ENCODE measurements at regions not wholly inside any gene's neighbourhood (a gene's known extent, or its start where the extent isn't known, plus 50 kb on each side); places are given as distances from the start of the nearest gene placed in this dataset.
"Not testable (repeated sequence)": the region's sequence is repeated elsewhere in the genome, so short reads cannot be mapped to it uniquely, and the experiment has no call there.

DNA sequence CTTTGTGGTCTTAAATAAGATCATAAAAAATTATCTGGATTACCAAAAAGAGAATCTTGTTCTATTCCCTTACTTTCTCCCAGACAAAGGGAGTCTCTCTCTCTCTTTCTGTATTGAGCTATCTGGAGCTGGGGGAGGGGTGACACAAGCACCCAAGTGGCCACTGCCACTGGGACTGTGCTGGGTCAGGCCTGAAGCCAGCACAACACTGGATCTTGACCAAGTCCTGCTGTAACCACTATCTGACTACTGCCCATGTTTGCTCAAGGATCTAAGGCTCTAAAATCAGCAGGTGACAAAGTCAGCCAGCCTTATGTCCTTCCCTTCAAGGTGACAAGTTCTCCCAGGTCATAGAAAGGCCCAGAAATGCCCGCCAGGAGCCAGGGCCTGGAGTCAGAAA is 75.0 kb upstream of the SPATA16 start:
- ChIA-PET POLR2A (no interaction called here), CTCF (no interaction called here)
- Mint-ChIP-seq H3K27me3 (no peaks in the 10 kb centered on the region), H3K27ac (no peak overlapping the region), H3K4me1 (ENCODE audit: low read depth) (no peaks in the 10 kb centered on the region), H3K4me3 (no peak overlapping the region), H3K9me3 (peaks cover 15% of the 10 kb centered on the region), H3K36me3 (ENCODE audit: low read depth) (no peaks in the 10 kb centered on the region)
- TF ChIP-seq, protein P1, sequence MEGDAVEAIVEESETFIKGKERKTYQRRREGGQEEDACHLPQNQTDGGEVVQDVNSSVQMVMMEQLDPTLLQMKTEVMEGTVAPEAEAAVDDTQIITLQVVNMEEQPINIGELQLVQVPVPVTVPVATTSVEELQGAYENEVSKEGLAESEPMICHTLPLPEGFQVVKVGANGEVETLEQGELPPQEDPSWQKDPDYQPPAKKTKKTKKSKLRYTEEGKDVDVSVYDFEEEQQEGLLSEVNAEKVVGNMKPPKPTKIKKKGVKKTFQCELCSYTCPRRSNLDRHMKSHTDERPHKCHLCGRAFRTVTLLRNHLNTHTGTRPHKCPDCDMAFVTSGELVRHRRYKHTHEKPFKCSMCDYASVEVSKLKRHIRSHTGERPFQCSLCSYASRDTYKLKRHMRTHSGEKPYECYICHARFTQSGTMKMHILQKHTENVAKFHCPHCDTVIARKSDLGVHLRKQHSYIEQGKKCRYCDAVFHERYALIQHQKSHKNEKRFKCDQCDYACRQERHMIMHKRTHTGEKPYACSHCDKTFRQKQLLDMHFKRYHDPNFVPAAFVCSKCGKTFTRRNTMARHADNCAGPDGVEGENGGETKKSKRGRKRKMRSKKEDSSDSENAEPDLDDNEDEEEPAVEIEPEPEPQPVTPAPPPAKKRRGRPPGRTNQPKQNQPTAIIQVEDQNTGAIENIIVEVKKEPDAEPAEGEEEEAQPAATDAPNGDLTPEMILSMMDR (IDR thresholded peaks at IDR 0.05) = no peak
- ATAC-seq (ENCODE audit: poor library complexity) = no peak
- H3K9me3 ChIP-seq (ENCODE audit: control insufficient read depth in 1 of 2, insufficient read depth in 1 of 2, low read length in 2 of 2) = no peaks in the 10 kb centered on the region
- no peak overlapping the region for H3K4me3 ChIP-seq (ENCODE audit: low read length)
- intact Hi-C loops (cut with DNase I, micrococcal nuclease) = no loop called here
- H3K36me3 ChIP-seq (ENCODE audit: insufficient read depth, low read length) = no peaks in the 10 kb centered on the region
- no peak for DNase-seq
- no peaks in the 10 kb centered on the region for H3K27me3 ChIP-seq (ENCODE audit: control insufficient read depth in 1 of 2, insufficient read depth in 2 of 2, low read length in 2 of 2)
- no peak overlapping the region for H3K27ac ChIP-seq (ENCODE audit: low read depth in 1 of 2, low read length in 2 of 2)
- H3K4me1 ChIP-seq (ENCODE audit: insufficient read depth, low read length) = no peaks in the 10 kb centered on the region

DNA sequence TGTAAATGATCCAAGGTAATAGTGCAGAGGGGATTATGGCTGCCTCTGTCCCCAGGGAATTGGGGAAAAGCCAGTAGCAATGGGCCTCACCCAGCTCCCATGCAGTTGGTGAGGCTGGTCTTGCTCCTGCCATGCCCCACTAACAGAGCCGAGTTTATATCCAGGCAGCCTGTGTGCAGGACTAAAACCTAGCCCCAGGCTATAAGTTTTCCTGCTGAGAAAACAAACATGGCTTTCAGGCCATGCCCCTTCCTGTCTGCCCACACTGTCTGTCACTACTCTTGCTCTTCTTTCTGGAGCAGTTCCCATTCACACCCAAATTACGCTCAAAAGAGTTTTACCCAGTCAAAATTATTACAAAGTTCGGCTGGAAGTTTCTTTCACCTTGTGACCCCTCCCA is 73.5 kb upstream of the SPATA16 start:
- Mint-ChIP-seq H3K9me3 (peaks cover 9% of the 10 kb centered on the region), H3K27ac (no peak overlapping the region), H3K4me1 (ENCODE audit: low read depth) (no peaks in the 10 kb centered on the region), H3K4me3 (no peak overlapping the region), H3K27me3 (no peaks in the 10 kb centered on the region), H3K36me3 (ENCODE audit: low read depth) (no peaks in the 10 kb centered on the region)
- TF ChIP-seq, protein P1 (IDR thresholded peaks at IDR 0.05) = no peak
- Histone ChIP-seq H3K4me1 (ENCODE audit: insufficient read depth, low read length) (no peaks in the 10 kb centered on the region), H3K9me3 (ENCODE audit: control insufficient read depth in 1 of 2, insufficient read depth in 1 of 2, low read length in 2 of 2) (no peaks in the 10 kb centered on the region), H3K36me3 (ENCODE audit: insufficient read depth, low read length) (no peaks in the 10 kb centered on the region), H3K27me3 (ENCODE audit: control insufficient read depth in 1 of 2, insufficient read depth in 2 of 2, low read length in 2 of 2) (no peaks in the 10 kb centered on the region), H3K27ac (ENCODE audit: low read depth in 1 of 2, low read length in 2 of 2) (no peak overlapping the region), H3K4me3 (ENCODE audit: low read length) (no peak overlapping the region)
- POLR2A ChIA-PET = no interaction called here
- no peak for DNase-seq
- CTCF ChIA-PET = no interaction called here
- no peak for ATAC-seq (ENCODE audit: poor library complexity)
- intact Hi-C loops (cut with DNase I, micrococcal nuclease) = no loop called here

DNA sequence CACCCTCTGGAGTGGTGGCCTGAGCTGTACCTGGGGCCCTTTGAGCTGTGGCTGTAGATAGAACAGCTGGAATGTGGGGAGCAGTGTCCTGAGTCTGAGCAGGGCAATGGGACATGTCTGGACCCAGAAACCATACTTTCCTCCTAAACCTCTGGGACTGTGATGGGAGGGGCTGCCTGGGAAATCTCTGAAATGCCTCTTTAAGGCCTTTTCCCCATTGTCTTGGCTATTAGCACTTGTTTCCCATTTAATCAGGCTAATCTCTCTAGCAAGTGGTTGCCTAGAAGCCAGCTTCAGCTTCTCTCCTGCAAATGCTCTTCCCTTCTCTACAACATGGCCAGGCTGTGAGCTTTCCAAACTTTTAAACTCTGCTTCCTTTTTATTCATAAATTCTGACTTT is 58.5 kb upstream of the SPATA16 start:
- Mint-ChIP-seq H3K27ac (no peak overlapping the region), H3K4me1 (ENCODE audit: low read depth) (no peaks in the 10 kb centered on the region), H3K27me3 (no peaks in the 10 kb centered on the region), H3K4me3 (no peak overlapping the region), H3K9me3 (peaks cover 14% of the 10 kb centered on the region), H3K36me3 (ENCODE audit: low read depth) (no peaks in the 10 kb centered on the region)
- Histone ChIP-seq H3K36me3 (ENCODE audit: insufficient read depth, low read length) (no peaks in the 10 kb centered on the region), H3K27ac (ENCODE audit: low read depth in 1 of 2, low read length in 2 of 2) (no peak overlapping the region), H3K4me1 (ENCODE audit: insufficient read depth, low read length) (no peaks in the 10 kb centered on the region), H3K4me3 (ENCODE audit: low read length) (no peak overlapping the region), H3K27me3 (ENCODE audit: control insufficient read depth in 1 of 2, insufficient read depth in 2 of 2, low read length in 2 of 2) (no peaks in the 10 kb centered on the region), H3K9me3 (ENCODE audit: control insufficient read depth in 1 of 2, insufficient read depth in 1 of 2, low read length in 2 of 2) (peaks cover 0 to 13% of the 10 kb centered on the region in 2 experiments)
- intact Hi-C loops (cut with DNase I, micrococcal nuclease) = no loop called here
- ChIA-PET CTCF (no interaction called here), POLR2A (no interaction called here)
- DNase-seq = no peak
- no peak for ATAC-seq (ENCODE audit: poor library complexity)
- TF ChIP-seq, protein P1 (IDR thresholded peaks at IDR 0.05) = no peak

DNA sequence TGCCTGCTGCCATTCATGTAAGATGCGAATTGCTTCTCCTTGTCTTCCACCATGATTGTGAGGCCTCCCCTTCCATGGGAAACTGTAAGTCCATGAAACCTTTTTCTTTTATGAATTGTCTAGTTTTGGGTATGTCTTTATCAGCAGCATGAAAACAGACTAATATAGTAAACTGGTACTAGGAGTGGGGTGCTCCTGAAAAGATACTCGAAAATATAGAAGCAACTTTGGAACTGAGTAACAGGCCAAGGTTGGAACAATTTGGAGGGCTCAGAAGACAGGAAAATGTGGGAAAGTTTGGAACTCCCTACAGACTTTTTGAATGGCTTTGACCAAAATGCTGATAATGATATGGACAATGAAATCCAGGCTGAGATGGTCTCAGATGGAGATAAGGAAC is 53.8 kb upstream of the SPATA16 start:
- H3K27ac Mint-ChIP-seq; H3K36me3 ChIP-seq (ENCODE audit: insufficient read depth, low read length); DNase-seq; CTCF ChIA-PET; POLR2A ChIA-PET; H3K4me1 ChIP-seq (ENCODE audit: insufficient read depth, low read length); ATAC-seq (ENCODE audit: poor library complexity); intact Hi-C loops (cut with DNase I, micrococcal nuclease); H3K36me3 Mint-ChIP-seq (ENCODE audit: low read depth); H3K27ac ChIP-seq (ENCODE audit: low read depth in 1 of 2, low read length in 2 of 2); H3K4me3 Mint-ChIP-seq; H3K4me3 ChIP-seq (ENCODE audit: low read length); H3K4me1 Mint-ChIP-seq (ENCODE audit: low read depth); H3K27me3 Mint-ChIP-seq; H3K27me3 ChIP-seq (ENCODE audit: control insufficient read depth in 1 of 2, insufficient read depth in 2 of 2, low read length in 2 of 2): not testable (repeated sequence)
- peaks cover 0 to 13% of the 10 kb centered on the region in 2 experiments for H3K9me3 ChIP-seq (ENCODE audit: control insufficient read depth in 1 of 2, insufficient read depth in 1 of 2, low read length in 2 of 2)
- peaks cover 10% of the 10 kb centered on the region for H3K9me3 Mint-ChIP-seq
